GM19324 (cell line): ENCODE measurements at regions not wholly inside any gene's neighbourhood (a gene's known extent, or its start where the extent isn't known, plus 50 kb on each side); places are given as distances from the start of the nearest gene placed in this dataset.
"Not testable (repeated sequence)": the region's sequence is repeated elsewhere in the genome, so short reads cannot be mapped to it uniquely, and the experiment has no call there.

Experiments used
- ATAC-seq: cut with Tn5 transposase; IDR thresholded peaks from one replicate; pipeline ENCODE4 v1.9.1; 2021; ENCODE audit warnings: mild to moderate bottlenecking, moderate library complexity; ENCODE audit not compliant: unreplicated experiment, low FRiP score

DNA sequence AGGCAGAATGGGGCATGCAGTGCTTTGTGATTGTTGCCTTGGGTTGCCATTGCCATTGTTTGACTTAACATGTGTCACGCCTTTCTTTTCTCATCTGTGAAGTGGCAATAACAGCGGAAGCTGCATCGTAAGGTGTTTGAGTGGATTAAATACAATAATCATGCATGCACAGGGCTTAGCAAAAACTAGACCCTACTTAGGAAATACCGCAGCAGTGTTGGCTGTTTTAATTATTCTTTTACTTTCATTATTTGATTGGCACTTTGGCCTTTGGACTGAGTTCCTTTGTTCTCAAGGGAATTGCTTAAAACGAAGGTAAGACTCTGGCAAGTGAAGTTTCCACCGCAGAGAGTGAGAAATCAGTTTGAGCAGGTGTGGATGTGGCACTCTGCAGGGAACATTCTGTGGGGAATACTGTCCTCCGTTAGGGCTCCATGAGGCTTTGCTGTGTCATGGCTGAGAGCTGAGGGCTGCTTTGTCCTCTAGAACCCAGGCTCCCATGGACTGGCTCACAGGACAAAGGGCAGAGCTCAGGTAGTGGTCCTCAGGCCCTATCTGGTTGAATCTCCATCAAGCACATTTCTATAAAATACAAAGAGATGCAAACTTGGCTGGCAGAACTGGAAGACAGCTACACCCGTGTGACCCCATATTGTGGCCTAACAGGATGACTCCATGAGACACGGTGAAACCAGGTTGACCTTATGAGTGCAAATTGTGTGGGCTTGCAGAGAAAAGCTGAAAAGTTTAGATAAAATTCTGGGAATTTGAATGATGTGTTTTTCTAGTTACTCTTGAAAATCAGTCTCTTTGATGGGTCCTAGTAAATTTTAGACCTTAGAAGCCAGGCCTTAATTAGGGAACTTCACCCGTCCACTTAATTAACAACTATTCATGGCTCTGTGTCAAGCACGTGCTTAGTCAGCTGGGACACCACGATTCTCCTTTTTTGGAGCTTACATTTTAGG lies 407.2 kb downstream of the KCNRG start:
- no peak for ATAC-seq

DNA sequence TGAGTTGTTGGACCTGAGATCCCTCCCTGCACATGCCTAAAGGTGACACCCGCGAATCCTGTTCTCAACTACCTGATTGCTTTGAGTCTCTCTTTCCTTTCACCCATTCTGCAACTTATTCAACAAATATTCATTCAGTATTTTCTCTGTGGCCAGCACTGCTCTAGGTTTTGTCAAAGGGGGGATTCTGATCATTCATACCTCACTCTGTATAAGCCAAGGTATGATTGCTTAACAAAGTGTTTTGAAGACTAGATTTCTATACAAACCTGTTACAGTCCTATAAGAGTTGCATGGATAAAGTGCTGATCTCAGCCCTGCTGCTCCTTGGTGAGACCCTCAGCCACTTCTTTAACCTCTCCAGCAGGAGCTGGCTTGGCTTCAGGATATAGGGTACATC lies 409.7 kb downstream of the KCNRG start:
- ATAC-seq: no peak

DNA sequence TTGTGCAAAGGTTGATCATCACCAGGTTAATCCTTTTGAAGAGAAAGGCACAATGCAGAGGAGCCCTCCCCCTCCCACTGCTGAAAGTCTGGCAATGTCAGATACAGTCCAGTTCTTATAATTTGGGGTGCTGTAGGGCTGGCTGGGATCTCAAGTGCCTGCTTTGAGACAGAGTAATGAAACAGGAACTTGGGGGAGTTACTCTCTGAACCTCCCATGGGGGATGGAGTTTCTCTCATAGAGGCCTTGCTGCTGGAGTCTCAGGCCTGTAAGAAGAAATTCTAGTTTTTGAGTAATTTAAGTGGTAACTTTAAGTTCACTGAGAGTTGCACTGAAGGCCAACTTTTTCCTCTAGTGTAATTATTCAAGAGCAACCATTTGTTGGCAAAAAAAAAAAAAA lies 410.5 kb downstream of the KCNRG start:
- ATAC-seq: no peak

DNA sequence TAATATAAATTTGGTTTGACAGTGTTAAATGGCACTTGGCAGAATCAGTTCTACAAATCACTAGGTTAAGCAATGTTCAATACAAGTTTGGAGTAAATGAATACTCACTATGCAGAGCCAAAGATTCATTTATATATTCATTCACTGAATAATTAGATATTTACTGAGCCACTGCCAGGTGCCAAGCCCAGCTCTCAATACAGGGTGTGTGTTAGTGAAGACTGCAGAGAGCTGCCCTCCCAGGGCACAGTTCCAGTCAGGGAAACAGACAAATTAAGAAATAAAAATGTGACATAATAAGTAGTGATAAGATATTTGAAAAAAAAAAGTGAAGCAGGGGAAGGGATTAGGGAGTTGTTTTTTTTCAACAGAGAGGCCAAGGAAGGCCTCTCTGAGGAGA lies 411.7 kb downstream of the KCNRG start:
- no peak for ATAC-seq

DNA sequence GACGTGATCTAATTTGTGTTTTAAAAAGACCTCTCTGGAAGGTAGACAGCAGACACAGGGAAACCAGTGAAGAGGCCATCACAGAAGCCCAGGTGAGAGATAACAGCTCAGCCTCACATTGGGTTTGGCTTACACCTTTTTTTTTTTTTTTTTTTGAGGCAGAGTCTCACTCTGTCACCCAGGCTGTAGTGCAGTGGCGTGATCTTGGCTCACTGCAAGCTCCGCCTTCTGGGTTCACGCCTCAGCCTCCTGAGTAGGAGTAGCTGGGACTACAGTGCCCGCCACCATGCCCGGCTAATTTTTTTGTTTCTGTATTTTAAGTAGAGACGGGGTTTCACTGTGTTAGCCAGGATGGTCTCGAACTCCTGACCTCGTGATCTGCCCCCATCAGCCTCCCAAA lies 412.3 kb downstream of the KCNRG start:
- ATAC-seq: not testable (repeated sequence)

DNA sequence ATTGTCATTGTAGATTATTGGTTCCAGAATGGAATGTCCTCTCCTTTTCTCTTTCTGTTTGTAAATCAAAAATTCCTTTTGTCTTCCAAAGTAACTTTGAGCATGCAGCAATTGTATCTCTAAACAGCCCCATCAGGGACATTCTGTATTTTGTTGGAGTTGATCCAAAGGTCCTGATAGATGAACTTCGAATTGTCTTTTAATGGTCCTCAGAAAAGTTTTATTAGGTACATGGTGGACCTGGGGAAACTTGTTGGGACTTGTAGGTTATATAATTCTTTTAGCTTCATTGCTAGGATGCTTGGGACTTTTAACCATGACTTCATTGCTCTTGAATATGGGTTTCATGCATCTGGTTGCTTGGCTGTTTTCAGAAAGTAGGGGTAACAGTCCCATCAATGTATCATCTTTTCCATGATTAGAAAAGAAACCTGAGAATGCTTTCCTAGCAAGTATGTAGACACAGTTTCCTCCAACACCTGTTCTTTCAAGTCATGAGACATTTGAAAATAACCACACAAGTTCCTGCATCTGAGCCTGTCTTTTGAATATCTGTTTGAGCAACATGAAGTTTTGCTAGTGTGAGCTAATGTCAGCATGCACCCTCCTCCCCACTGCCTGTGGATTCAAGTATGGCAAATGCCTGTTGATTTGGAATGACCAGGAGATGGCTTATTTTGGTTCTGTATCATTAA lies 413.1 kb downstream of the KCNRG start:
- ATAC-seq: no peak

DNA sequence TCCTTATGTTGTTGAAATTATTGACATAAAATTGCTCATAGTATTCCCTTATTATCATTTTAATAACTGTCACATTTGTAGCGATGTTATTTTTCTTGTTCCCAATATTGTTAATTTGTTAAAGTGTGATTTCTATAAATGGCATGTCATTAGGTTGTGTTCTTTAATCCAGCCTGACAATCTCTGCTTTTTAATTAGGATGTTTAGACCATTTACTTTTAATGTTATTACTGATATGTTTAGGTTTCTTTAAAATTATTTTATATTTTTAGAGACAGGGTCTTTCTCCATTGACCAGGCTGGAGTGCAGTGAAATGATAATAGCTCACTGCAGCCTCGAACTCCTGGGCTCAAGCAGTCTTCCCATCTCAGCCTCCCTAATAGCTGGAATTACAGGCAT lies 408.5 kb downstream of the DLEU7 start:
- ATAC-seq: no peak

DNA sequence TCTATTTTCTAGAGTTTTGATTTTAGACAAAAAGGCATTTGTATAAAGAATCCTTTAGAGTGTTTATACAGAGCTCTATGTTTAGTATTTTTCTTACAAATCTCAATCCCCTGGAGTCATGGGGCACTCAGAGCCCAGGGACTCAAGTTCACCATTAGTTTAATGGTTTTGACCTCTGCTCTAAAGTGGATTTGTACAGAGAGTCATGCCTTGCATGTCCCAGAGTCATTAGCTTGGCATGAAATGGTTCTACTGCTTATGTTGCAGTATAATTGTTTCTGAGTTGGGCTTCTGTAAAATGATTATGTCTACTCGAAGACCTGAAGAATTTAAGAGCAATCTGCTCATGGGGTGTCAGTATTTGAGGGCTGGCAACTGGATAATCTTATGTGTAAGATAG lies 406.2 kb downstream of the DLEU7 start:
- ATAC-seq: no peak

DNA sequence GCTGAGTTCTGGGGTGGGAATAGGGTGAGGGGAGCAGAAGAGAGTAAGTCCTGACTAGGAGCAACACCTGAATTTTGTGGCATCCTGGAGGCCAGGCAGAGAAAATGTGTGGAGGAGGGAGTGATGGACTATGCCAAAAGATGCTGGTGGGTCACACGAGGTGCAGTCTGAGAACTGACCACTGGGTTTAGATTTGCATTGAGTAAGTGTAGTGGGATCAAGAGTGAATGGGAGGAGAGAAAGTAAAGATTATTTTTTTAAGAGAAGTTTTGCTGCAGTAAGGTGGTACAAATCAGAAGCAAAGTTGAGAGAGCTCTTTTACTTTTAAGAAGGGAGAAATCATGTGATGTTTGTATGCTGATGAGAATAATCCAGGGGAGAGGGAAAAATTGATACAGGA lies 405.1 kb downstream of the DLEU7 start:
- no peak for ATAC-seq

DNA sequence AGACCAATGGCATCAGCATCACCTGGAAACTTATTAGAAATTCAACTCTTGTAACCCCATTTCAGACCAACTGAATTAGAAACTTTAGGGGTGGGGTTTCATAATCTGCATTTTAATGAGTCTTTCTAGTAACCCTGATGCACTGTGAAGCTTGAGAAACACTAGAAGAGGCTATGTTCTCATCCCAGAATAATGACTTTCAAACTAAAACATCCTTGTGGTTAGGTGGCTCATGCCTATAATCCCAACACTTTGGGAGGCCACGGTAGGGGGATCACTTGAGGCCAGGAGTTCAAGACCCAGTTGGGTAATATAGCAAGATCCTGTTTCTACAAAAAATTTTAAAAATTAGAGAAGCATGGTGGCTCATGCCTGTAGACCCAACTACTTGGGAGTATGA lies 402.4 kb downstream of the DLEU7 start:
- no peak for ATAC-seq

DNA sequence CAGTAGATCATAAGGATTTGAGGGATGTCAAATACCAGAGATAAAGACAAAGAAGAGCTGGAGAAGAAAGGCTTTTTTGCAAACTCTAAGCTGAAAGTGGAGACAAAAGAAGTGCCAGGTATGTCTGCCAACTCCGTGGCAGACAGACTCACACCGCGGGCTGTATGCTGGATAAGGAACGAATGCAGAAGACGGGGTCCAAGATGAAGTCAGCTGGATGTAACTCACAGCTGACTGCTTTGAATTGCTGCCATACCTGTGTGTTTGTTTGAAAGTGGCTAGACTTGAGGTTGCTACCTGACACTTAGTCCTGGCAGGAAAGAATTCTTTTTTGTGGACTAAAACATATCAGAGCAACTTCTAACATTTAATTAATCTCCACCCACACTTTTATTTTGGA lies 398.8 kb downstream of the DLEU7 start:
- ATAC-seq: no peak

DNA sequence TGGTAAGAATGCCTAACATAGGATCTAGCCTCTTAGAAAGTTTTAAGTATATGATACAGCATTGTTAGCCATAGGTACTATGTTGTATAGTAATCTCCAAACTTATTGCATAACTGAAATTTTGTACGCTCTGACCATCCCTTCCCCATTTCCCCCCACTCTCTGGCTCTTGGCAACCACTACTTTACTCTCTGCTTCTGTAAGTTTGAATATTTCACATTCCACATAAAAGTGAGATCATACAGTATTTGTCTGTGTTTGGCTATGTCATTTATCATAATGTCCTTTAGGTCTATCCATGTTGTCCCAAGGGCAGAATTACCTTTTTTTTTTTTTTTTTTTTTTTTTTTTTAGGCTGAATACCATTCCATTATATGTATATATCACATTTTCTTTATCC lies 396.9 kb downstream of the DLEU7 start:
- no peak for ATAC-seq

DNA sequence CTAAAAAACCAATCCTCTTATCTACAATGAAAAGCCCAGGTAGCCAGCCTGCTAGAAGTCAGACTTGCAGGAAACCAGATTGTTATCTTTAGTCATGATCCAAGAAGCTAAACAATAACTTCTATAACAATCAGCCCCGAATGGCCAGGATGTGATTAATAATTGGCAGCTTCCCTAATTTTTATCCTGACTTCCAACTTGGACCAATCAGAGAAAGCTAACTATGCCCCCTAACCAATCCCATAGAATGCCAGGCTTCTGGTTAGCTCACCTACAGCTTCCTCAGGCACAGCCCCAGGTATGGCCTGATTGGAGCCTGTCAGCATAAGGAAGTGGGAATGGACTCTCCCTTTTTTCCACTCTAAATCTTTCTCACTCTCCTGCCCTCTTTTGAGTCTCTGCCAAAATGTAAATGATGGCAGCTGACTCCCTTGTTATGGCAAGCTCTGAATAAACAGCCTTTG lies 394.9 kb downstream of the DLEU7 start:
- ATAC-seq: no peak

DNA sequence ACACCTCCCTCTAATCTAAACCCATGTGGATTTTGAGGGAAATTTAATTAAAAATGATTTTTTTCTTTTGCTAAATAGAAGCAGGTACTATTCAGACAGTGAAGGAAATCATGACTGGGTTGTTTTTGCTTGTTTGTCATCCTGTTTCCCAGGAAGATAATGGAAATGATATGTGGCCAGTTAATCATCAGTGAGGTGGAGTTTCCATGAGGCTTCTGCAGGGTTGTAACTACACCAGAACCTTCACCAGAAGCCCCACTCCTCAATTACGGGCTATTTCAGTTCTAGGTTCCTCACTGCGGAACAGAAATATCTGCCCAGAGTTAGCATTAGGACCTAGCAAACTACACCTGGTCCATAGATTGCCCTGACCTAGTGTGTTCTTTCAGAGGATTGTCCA lies 394.0 kb downstream of the DLEU7 start:
- no peak for ATAC-seq

DNA sequence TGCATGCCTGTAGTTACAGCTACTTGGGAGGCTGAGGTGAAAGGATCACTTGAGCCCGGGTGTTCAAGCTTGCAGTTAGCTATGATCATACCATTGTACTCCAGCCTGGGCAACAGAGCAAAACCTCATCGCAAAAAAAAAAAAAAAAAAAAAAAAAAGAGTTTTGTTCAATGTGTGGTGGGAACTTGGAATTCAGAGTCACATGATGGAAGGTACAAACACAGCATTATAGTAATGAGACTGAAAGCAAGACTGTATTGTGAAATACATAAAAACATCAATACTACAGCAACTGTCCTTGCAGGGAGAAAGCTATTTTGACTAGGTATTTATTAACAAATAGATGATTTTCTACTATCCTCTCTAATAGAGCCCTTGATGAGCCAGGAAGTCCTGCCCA lies 393.2 kb downstream of the DLEU7 start:
- ATAC-seq: no peak

DNA sequence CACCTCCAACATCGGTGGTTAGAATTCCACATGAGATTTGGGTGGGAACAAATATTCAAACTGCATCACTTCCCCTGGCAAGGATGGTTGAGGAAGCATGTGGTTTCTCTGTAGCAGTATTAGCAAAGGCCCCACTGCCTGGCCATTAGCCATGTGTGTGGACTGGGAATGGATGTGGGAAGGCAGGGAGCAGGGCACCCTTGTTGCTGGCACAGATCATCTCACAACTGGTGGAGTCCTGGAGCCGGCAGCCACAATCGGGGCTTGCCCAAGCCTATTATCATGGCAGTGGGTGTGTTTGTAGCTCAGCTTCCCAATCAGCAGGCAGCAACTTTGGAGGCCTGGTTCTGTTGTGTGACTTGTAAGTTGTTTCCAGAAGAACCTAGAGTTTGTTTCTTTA lies 391.9 kb downstream of the DLEU7 start:
- ATAC-seq: no peak

DNA sequence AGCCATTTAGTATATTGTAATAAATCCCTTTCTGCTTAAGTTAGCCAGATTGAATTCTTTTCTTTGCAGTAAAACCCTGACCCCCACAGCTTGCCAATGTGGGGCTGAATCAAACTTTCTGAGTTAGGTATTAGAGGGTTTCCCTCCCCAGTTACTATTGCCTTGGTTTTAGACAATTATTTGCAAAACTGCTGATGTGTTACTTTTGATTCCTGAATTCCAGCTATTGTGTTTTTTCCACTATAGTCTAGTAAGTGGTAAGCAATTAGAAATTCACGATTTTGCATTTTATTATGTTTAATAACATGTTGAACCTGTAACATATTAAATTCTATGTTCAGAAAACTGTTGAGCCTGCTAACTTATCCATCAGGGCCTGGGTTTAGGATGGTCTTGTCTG lies 391.5 kb downstream of the DLEU7 start:
- ATAC-seq: no peak

DNA sequence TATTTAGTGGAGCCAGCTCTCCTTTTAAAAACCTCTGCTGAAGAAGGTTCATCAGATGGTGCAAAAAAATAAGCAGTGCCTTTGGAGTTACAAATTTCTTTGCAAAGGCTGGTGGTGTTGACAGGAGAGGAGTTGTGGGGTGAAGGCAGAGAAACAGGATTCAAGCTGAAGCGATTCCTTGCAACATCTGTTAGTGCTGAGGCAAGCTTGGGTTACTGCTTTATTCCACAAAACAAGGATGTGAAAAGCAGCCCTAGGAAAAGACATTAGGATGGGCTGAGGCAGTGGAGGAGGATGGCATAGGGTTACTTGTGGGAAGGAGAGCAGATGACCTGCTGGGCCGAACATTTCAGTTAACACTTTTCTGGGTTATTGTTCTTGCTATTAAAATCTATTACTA lies 390.7 kb downstream of the DLEU7 start:
- no peak for ATAC-seq

DNA sequence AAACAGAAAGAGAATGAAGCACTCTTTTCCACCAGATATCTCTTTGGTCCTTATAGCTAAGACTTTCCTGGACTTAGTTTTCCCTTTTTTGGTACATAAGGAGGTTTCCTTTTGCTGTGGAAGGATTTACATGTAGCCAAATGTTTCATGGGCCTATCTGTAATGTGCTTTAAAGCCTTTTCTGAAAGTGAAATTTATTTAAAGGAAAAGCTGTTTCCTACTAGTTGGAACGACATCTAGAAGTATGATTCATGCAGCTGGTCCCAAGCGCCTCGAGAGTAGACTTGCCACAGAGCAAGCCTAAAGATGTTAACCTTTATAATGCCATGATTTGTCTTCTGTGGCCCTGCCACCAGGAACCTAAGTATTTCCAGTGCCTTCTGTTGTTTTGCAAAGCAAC lies 390.3 kb downstream of the DLEU7 start:
- ATAC-seq: no peak

DNA sequence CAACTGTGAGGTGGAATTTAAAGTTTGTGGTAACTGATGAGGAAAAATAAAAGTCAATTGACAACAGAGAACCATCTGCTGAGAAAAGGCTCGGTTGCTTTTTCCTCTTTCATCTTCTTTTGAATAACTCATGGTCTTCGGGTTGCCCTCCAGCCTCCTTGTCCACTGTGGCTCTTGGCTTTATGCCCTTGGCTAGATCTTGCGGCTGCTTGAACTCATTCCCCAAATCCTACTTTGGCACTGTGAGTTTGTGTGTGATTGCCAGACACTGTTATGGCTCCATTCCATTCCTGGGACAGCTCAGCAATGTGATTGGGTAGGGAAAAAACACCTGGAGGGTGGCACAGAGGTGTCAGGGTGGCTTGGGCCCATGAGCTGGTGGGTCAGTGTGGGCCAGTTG lies 387.4 kb downstream of the DLEU7 start:
- ATAC-seq: no peak

DNA sequence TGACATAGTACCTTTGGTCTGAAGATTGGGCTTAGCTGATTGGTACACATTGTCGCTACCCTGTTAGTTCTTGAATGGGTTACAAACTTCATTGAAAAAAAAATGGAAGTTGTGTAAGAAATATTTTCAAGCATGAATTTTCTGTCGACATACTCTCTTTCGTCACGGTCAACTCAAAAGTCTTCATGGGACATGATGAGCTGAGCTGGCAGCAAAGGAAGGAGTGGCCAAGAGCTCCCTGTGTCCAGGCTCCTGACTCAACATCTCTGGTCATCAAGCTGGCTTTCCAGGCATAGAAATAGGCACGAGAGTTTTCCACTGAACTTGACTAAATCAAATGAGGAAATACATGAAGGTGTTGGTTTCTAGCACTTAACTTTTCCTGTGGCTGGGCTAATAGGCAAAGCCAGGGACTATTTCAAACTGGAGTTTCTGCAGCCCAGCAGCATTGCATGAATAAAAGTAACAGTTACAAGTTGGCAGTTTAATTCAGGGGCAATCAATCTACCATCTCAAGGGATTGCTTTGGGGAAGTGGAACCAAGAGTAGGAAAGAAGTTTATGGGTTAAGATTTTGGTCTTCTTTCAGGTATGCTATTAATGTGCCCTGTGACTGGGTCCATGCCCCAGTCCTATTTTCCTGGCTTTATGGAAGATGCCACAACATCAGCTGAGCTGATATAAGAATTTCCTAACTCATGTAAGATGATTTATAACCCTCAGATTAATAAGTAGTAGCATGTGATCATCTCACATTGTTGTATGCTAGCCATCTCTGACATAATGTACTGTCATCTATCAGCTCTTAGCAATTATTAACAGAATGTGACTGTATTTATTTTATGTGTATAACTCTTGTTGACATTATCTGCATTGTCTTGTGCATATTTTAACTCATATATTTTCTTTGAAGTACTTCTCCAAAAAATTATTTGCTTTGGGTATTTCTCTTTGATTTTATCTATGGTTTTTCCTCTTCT lies 385.8 kb downstream of the DLEU7 start:
- no peak for ATAC-seq
